Left colon (tissue), 2 donors: ENCODE measurements at regions not wholly inside any gene's neighbourhood (a gene's known extent, or its start where the extent isn't known, plus 50 kb on each side); places are given as distances from the start of the nearest gene placed in this dataset.

Experiments
- ATAC-seq: fragments of 200-7000 bp; cut with Tn5 transposase; one replicate; pipeline ENCODE4 v1.9.1; 2020; ENCODE audit warnings: mild to moderate bottlenecking, moderate library complexity
- DNase-seq, 2 donors: peaks; one replicate each; pipeline ENCODE4 v3.0.0-alpha.2; 2020
- intact Hi-C, 2 donors: fragments of 100-400 bp; cut with DNase I in 1 of 2; cut with micrococcal nuclease in 1 of 2; formaldehyde crosslinking; loops; one replicate each; pipeline versions ENCODE4 v1.11.2 to v1.14.0; 2022; cut with DNase I, micrococcal nuclease
- donor health status: DM: no; HTN: no; CAD: no.
- donor health status: DM: yes; HTN: yes; CAD: no.

DNA sequence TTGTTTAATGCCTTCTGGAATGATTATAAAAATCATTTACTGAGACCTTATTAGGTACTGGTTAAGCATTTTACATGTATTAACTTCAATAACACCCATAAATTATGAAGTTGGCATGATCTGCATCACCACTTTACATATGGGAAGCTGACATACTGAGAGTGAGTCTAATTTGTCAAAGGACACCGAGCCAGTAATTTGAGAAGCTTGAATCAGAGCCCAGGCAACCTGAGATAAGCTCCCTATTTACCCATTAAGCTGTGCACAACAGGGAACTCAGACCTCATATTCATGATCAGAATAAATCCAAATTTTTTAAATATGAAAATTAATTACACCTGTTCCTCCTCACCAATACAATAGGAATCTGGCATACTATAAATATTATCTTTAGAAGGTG lies 247.9 kb upstream of the EPHA5 start:
- intact Hi-C loops, result no loop called here
- DNase-seq (no peak), ATAC-seq (no peak)

DNA sequence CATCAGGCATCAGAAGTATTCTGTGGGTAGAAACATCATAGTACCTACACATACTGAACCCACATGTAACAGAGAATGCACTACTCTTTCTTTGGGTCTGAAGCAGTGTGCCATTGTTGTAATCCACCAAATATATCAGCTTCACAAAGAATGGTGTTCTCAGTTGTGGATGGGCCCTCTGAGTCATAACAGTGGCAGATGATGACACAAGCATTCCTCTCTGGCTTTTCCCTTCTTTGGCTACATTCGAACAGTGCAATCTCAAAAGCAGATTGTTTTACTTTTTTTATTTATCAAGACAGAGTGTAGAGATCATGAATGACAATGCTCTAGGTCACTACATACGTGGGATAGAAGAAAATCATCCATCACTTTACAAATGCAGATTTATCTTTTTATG lies 247.2 kb upstream of the EPHA5 start:
- intact Hi-C loops, result no loop called here
- DNase-seq, result no peak

DNA sequence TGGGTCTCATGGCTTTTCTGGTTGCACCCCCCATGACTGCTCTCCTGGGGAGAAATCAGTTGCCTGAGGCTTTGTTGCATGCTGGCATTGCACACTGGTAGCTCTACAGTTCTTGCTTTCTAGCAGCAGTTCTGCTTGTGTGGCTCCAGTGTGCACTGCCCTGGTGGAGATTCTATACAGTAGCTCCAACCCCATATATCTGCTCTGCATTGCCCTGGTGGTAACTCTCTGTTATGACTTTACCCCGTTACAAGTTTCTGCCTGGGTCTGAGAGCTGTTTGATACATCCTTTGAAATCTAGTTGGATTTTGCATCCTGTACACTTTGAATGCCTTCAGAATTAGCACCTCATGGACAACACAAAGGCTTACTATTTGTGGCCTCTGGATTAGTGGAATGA lies 241.4 kb upstream of the EPHA5 start:
- DNase-seq (no peak), ATAC-seq (no peak)
- intact Hi-C loops, result no loop called here

More for the DNA sequence above, 247.2 kb upstream of the EPHA5 start:
- no peak for ATAC-seq

DNA sequence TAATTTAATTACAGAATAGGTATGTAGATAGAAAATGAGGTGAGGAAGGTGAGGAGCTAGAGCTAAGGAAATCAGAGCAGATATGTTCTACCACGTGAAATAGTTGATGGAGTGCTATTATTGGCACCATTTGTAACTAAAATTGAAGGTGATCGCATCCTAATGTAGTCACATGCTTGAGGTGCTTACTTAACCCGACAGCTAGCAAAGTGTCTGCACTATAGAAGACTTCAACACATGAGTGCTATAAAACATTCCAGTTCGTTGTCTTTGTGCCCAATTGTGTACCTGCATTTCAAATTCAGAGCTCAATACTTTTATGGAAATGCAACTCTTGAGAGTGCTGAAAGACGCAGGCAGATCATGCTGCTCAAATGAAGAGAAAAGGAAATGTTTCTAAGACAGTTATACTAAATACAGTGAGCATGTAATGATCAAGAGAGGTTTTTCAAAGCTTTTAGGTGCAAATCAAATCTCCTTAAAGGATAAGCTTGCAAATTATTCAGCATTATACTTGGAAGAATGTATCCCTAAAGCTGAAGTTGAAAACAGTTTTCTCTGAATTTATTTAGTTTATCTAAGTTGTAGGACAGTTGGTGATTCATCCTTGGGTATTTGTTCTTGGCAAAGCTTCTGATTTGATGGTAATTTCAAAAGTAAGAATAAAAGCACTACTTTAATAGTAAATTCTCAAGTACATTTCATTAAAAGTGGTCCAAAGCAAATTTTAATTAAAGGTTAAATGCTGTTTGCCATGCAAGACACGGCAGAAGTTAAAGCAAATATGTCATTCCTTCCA lies 223.9 kb upstream of the EPHA5 start:
- no peak for ATAC-seq
- DNase-seq, result no peak
- intact Hi-C loops, result no loop called here

DNA sequence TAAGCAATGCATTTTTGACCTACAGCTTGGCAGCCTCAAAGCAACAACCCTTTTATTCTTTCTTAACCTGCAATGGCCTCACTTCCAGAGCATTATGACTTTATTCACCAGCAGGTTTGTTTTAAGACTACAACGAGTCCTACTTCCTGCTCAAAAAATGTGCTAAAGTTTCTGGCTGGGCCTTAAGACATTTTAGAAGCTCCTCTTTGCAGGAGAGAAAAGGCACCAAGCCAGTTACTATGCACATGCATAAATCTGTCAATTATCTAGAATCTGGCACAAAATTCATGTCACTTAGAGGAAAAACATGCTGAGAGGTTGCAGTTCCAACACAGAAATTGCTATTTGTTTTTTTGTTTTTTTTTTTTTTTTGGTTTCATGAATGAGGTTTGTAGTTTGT lies 223.0 kb upstream of the EPHA5 start:
- no peak for ATAC-seq
- intact Hi-C loops, result no loop called here
- DNase-seq, result no peak

DNA sequence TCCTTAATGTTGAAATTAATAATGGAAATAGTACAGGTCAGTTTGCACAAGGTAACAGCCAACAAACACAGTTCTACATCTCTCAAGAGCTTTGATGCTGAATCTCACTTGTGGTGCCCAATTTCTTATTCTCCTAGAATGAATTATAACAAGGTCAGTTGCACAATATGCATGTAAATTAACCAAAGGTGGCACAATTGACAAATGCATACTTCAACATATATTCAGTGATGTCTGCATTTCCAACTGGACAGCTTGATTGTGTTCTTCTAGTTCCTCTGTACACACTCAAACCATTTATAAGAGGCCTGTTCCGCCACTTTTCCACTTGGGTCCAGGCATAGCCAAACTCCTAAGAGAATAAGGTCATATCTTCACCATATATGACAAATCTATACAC lies 210.3 kb upstream of the EPHA5 start:
- ATAC-seq, result no peak
- no peak for DNase-seq
- intact Hi-C loops, result no loop called here

DNA sequence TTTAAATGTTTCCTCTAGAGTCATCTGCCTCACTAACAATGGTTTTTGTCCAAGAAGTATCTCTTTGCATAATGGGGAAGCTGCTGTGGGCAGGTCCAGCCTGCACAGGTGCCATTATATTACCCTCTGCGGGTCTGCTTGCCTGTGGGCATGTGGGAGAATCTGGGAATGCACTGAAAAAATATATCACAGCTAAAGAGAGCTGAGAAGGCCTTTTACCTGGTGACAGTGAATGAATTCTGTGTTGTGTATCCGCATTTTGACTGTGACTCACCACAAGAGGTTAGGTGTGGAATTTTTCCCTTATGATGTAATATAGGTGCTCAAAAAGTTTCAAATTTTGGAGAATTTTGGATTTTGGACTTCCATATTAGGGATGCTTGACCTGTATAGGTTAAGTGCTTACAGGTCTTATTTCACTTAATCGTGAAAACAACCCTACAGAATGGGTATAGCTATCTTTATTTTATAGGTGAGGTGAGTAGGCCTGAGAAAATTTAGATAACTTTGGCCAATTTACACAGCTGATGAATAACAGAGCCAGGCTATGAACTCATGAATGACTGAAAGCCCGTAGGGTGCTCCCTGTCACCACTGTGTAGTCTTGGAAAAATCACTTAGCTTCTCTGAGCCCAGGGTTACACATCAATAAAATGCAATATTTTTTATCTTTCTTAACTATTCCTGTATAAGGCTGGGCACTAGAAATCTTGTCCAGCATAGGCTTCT lies 198.0 kb upstream of the EPHA5 start:
- ATAC-seq, result no peak
- intact Hi-C loops, result no loop called here

DNA sequence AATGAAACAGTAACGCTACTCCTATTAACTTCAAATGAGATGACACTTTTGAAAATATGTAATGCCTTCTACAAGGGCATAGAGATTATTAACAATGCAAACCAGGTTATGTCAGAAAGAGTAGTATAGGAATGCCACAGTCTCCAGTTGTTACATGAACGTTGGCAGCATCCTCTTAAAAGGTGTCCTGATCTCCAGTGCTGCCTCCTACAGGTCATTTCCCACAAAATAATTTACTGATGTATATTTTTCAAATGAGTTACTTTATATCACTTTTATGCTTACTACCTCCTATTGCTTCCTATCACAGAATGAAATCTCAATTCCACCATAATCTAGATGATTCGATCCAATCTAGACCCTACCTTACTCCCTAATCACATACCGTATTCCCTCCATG lies 195.2 kb upstream of the EPHA5 start:
- intact Hi-C loops, result no loop called here
- ATAC-seq (no peak), DNase-seq (no peak)

More for the DNA sequence above, 198.0 kb upstream of the EPHA5 start:
- DNase-seq, result no peak

DNA sequence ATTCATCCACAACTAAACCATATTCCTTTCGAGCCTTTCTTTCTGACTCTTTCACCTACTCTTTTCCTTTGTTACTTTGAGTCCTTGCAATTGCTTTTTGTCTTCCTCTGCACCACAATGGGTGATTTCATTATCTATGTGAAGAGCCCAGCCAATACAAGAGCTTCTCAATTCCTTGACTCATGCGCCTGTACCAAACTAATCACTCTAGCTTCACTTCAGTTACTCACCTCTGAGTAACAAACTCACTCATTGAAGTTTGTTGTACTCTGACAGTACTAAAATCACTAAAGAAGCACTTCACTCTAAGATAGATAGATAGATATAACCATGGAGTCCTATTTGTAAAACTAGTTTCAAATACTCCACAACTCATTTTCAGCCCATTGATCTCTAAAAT lies 191.7 kb upstream of the EPHA5 start:
- DNase-seq (no peak), ATAC-seq (no peak)
- intact Hi-C loops, result no loop called here

DNA sequence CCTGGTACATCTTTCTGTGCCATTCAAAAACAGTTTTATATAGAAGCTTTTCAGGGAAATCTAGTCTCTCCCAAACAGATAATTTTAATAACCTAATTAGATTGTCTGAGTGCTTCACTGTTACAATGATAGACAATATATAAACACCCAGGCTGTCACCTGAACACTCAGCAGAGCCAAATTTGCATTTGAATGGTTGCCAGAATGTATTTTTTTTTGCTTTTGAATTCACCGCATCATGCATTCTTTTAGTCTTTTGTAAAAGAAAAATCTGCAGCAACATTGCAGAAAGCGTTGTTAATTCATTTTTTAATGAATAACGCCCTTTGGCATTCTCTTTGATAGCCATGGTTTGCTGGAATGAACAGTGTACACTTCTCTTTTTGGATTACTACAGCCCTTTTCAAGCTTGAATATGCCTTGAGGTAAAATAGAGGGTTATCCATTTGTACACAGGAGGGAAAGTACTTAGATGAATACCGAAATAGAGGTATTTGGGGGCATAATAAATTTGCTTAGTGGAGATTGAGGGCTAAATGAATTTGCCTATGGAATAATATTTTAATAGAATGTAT lies 175.0 kb upstream of the EPHA5 start:
- intact Hi-C loops, result no loop called here
- ATAC-seq (no peak), DNase-seq (no peak)

DNA sequence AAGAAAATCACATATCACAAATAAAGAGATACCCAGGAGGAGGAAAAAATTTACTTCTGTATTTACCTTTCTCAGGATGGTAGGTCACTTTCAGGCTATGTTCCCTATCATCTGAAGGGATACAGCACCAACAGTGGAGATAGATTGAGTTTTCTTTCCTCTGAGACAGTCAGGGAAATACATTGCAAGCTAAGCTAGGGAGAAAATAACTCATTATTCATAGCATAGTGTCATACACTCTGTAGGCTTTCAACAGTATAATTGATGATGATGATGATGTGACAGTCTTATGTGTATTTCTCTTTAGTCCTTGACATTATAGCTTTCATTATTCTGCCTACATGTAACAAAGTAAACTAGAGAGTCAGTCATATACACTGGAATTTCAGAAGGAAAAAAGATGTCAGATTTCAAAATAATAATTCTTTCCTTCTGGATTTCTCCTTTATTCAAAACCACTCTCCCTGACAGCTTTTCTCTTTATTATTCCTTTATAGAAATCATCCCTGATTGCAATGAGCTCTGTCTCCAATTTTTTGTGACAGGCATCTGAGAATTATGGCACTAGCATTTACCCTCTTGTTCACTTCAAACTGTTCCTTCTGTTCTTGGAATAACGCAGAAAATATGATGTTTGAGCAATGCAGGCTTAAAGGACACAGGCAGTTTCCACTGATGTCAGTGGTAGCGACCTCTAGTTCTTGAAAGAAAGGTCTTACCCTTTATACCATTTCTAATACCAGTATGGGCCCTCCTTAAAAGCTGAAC lies 169.1 kb upstream of the EPHA5 start:
- intact Hi-C loops, result no loop called here
- DNase-seq, result no peak
- no peak for ATAC-seq

DNA sequence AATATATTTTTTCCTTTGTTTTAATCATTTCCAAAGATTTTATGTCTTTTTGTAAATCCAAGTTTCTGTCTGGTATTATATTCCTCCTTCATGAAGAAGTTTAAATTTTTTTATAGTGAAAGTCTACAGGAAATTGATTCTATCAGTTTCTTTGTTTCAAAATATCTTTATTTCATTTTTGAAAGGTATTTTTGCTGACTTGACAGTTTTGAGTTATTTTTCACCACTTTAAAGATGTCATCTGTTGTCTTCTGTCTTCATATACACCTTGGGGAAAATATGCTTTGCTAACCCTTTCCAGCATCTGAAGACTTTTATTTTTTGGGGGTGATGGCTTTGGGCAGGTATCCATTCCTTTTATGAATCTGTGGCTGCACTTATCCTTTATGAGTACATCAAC lies 164.4 kb upstream of the EPHA5 start:
- DNase-seq, result no peak
- intact Hi-C loops, result no loop called here
- ATAC-seq, result no peak

DNA sequence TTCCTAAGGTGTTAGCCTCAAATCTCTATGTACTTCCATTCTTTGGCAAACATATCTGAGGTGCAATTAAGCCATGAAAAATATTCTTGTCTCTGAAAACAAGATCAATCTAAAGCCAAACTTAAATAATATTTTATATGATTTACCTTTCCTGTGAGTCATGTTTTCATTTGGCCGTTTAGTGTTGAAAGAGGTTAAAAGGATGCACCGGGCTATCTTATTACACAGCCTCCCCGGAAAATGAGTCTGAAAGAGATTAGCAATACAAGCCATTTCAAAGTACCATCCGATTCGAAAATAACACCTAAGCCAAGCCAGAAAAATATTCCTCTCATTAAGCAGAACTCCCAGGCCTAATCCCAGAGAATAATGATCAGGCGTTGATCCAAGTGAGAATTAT lies 161.5 kb upstream of the EPHA5 start:
- intact Hi-C loops, result no loop called here
- no peak for DNase-seq

DNA sequence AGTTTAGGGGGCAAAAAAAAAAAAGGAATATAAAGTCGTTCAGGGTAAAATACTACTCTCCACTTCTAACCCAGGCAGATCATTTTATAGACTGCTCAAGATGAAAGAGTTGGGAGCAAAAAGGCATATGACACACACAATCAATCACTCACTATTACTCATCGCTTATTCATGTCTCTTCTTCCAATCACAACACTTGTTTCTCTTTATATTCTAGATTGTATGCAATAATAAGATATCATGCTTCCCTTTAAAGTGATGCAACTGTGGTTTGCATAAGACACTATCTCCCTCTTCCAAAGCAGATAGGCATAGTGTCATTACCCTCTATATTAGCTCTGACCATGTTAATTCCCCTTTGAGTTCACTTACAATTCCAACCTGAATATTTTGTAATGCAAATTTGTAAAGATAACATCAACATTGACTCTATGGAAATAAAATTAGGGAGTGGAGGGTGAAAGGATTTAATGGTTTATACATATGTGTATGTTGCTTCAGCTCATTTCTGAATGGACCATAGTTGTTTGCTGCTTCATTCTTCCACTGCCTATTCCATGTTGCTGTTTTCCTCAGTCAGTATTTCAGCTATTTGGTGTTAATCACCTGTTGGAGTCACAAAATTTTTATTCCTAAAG lies 154.9 kb upstream of the EPHA5 start:
- intact Hi-C loops, result no loop called here
- ATAC-seq (no peak), DNase-seq (no peak)

More for the DNA sequence above, 161.5 kb upstream of the EPHA5 start:
- ATAC-seq, result no peak

DNA sequence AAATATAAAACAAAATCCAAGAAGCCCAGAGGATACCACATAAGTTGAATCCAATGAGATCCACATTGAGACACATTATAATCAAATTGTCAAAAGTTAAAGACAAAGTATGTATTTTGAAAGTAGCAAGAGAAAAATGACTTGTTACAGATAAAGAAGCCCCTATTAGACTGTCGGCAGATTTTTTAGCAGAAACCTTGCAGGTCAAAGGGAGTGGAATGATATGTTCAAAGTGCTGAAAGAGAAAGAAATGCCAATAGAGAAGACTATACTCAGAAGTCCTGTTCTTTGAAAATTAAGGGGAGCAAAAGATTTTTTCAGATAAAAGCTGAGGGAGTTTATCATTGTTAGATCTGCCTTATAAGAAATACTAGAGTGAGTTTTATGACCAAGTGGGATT lies 148.9 kb upstream of the EPHA5 start:
- intact Hi-C loops, result no loop called here
- ATAC-seq, result no peak
- DNase-seq, result no peak

DNA sequence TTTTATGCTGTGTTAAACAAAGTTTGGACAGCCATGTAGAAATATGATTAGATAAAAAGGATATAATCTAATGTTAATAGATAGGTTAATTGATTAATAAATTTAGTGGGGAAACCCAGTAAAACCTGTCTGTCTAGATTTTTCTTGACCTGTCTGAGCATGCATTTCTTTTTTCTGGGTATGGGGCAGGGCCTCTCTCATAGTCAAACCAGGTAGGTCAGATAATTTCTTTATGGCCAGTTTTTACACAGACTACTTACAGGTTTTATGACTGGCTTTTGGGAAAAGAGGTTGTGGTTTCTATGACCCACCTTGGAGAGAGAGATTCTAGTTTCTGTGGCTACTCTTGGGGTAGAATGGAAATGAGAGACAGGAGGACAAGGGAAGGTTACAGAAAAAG lies 135.6 kb upstream of the EPHA5 start:
- intact Hi-C loops, result no loop called here
- ATAC-seq (no peak), DNase-seq (no peak)

DNA sequence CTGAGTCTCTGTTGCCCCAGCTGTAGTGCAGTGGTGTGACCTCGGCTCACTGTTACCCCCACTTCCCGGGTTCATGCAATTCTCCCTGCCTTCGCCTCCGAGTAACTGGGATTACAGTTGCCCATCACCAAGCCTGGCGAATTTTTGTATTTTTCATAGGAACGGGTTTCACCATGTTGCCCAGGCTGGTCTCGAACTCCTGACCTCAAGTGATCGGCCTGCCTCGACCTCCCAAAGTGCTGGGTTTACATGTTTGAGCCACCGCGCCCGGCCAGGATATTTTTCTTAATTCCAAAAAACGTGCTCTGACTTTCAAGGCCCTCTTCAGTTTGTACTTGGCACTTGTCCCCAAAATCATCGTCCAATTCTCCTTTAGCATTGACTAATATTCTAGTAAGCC lies 129.2 kb upstream of the EPHA5 start:
- DNase-seq, result no peak
- intact Hi-C loops, result no loop called here

DNA sequence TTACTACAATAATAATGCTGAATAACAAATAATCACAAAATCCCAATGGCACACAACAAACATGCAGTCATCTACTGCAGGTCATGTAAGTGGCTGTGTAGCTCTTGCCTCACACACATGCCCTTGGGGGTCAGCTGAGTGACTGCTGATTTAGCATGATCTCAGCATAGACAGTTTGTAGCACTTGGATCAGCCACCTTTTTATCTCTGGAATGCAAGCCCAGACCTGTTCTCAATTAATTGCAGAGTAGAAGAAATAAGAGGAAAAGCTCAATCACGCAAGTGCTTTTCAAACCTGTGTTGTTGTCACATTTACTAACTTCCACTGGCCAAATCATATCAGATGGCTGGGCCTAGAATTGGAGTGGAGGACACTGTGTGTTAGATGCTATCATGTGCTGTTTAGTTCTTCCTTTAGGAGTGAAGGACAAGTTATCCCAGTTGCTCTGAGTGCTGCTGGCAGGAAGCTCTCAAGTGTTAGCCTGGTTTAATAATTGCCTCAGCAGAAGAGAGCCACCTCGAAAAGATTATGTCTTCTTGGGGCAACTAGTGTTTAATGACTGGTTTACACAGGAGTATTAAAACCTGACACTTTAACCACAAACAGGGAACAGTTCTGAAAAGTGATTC lies 128.3 kb upstream of the EPHA5 start:
- ATAC-seq, result no peak
- DNase-seq, result no peak
- intact Hi-C loops, result no loop called here

More for the DNA sequence above, 129.2 kb upstream of the EPHA5 start:
- ATAC-seq, result no peak
